ENCODE measurements at regions not wholly inside any gene's neighbourhood (a gene's known extent, or its start where the extent isn't known, plus 50 kb on each side); places are given as distances from the start of the nearest gene placed in this dataset.

DNA sequence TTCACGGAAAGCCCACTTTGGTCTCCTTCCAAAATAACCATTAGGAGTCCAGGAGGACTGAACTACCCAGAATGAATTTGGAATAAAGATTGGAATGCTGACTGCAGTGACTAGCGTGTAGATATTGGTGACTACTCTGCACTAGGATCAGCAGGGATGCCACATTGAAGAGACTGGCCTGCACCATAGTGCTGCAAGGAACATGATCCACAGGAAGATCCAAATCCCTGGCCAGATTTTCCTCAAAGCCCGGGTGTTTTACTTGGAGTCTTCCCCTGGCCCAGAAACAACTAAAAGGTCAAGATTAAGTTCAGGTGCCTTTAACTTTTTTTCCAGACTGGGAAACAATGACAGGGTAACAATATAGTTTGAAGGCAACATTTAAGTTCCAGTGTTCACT, 870.4 kb downstream of the CDH8 start:
- TF ChIP-seq CREB1 (IDR thresholded peaks at IDR 0.05; ENCODE audit: low read depth): no peak
- TF ChIP-seq, protein P1, sequence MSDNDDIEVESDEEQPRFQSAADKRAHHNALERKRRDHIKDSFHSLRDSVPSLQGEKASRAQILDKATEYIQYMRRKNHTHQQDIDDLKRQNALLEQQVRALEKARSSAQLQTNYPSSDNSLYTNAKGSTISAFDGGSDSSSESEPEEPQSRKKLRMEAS (IDR thresholded peaks at IDR 0.05): no peak
- TF ChIP-seq TAF1 (IDR thresholded peaks at IDR 0.05; ENCODE audit: low read depth): no peak
- TF ChIP-seq EP300 (IDR thresholded peaks at IDR 0.05; ENCODE audit: borderline replicate concordance): no peak
